ENCODE measurements at regions not wholly inside any gene's neighbourhood (a gene's known extent, or its start where the extent isn't known, plus 50 kb on each side); places are given as distances from the start of the nearest gene placed in this dataset.

GRCh38 chr4:42265782-42266602, 113.5 kb upstream of the BEND4 start:
- TF ChIP-seq POLR2A (IDR thresholded peaks at IDR 0.05; ENCODE audit: low read depth, low read length), result no peak
- TF ChIP-seq POLR2AphosphoS5 (IDR thresholded peaks at IDR 0.05; ENCODE audit: low read depth, low read length), result no peak

Data from GM12892 (cell line).